ENCODE measurements at regions not wholly inside any gene's neighbourhood (a gene's known extent, or its start where the extent isn't known, plus 50 kb on each side); places are given as distances from the start of the nearest gene placed in this dataset.
A peak's percentile ranks its signal among the peaks of the same experiment; 100 is the strongest.

GRCh38 chr11:45590743-45591142, 74.7 kb downstream of the CHST1 start:
- ATAC-seq = no peak
- peaks cover 0 to 5% (median 0%) of the 10 kb centered on the region in 12 donors for H3K4me1 ChIP-seq
- no peaks in the 10 kb centered on the region for H3K36me3 ChIP-seq
- intact Hi-C loops (cut with DNase I) = no loop called here
- H3K27ac ChIP-seq = no peak overlapping the region
- WGBS, 4 donors = 45 to 79% (median 52%) methylated on average over 3 of the region's 3 CpGs
- H3K9me3 ChIP-seq = no peaks in the 10 kb centered on the region
- DNase-seq = peak in 1 of 5 donors; percentile 15
- TF ChIP-seq CTCF (IDR thresholded peaks at IDR 0.05) (no peak), POLR2A (IDR thresholded peaks at IDR 0.05) (no peak)
- H3K4me3 ChIP-seq = no peak overlapping the region
- peaks cover 0 to 5% (median 0%) of the 10 kb centered on the region in 9 donors for H3K27me3 ChIP-seq

GRCh38 chr11:45585205-45585604, 80.2 kb downstream of the CHST1 start:
- DNase-seq (no peak), ATAC-seq (no peak)
- Histone ChIP-seq H3K36me3 (no peaks in the 10 kb centered on the region), H3K27me3 (peaks cover 0 to 31% (median 0%) of the 10 kb centered on the region in 9 donors), H3K4me3 (no peak overlapping the region), H3K9me3 (no peaks in the 10 kb centered on the region), H3K4me1 (no peaks in the 10 kb centered on the region), H3K27ac (no peak overlapping the region)
- WGBS, 4 donors = 55 to 69% (median 67%) methylated on average over 5 of the region's 5 CpGs
- TF ChIP-seq POLR2A (IDR thresholded peaks at IDR 0.05) (no peak), CTCF (IDR thresholded peaks at IDR 0.05) (no peak)
- intact Hi-C loops (cut with DNase I) = no loop called here

- Histone ChIP-seq H3K27ac (no peak overlapping the region), H3K9me3 (no peaks in the 10 kb centered on the region), H3K4me3 (no peak overlapping the region), H3K36me3 (no peaks in the 10 kb centered on the region), H3K27me3 (peaks cover 0 to 33% (median 0%) of the 10 kb centered on the region in 9 donors), H3K4me1 (no peaks in the 10 kb centered on the region)
- ATAC-seq = no peak
- TF ChIP-seq POLR2A (IDR thresholded peaks at IDR 0.05) = no peak
- no peak for TF ChIP-seq CTCF (IDR thresholded peaks at IDR 0.05)
- intact Hi-C loops (cut with DNase I) = no loop called here
- no peak for DNase-seq
- 85 to 87% (median 86%) methylated on average over 15 of the region's 15 CpGs for WGBS, 4 donors
Observed at GRCh38 chr11:45583981-45584566, 81.3 kb downstream of the CHST1 start.

- intact Hi-C loops (cut with DNase I) = no loop called here
- no peaks in the 10 kb centered on the region for H3K4me1 ChIP-seq
- H3K36me3 ChIP-seq = no peaks in the 10 kb centered on the region
- no peaks in the 10 kb centered on the region for H3K9me3 ChIP-seq
- no peak for TF ChIP-seq CTCF (IDR thresholded peaks at IDR 0.05)
- no peak for TF ChIP-seq POLR2A (IDR thresholded peaks at IDR 0.05)
- no peak overlapping the region for H3K4me3 ChIP-seq
- no peak overlapping the region for H3K27ac ChIP-seq
- DNase-seq = no peak
- WGBS, 4 donors = 11 to 21% (median 19%) methylated on average over 6 of the region's 6 CpGs
- ATAC-seq = peak in 2 of 4 donors; percentile 44 to 59
- H3K27me3 ChIP-seq = peaks cover 0 to 57% (median 6%) of the 10 kb centered on the region in 9 donors
Observed at GRCh38 chr11:45580399-45580798, 85.0 kb downstream of the CHST1 start.

Data from heart left ventricle (tissue), 16 donors.